ENCODE measurements at regions not wholly inside any gene's neighbourhood (a gene's known extent, or its start where the extent isn't known, plus 50 kb on each side); places are given as distances from the start of the nearest gene placed in this dataset.

DNA sequence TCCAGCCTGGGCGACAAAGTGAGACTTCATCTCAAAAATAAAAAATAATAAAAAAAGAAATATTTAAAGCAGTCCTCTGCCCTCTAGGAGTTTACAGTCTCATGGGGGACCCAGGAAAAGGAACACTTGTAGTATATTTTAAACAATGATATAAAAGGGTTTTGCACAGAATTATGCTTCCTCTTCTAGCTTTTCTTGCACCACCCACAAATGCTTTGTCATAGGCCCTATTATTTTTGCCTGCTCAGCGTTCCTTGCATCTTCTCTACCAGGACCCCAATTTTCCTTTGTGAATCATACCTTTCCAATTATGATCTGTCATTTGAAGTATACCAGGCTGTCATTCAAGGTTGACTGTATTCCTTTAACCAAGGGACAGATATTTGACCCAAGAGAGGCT, 164.8 kb upstream of the CDKN2B start:
- no peak for TF ChIP-seq POLR2A (IDR thresholded peaks at IDR 0.05; ENCODE audit: low read depth, low read length)
- no peak for TF ChIP-seq POLR2AphosphoS5 (IDR thresholded peaks at IDR 0.05; ENCODE audit: low read depth, low read length)

All from GM12892 (cell line).